ENCODE measurements at regions not wholly inside any gene's neighbourhood (a gene's known extent, or its start where the extent isn't known, plus 50 kb on each side); places are given as distances from the start of the nearest gene placed in this dataset.

GRCh38 chr6:43962458-43962857 is 164.8 kb downstream of the MRPL14 start:
- in situ Hi-C loops (cut with HindIII; ENCODE audit: extremely low pct_ligation_motif_present, low pct_unique_long_range_greater_than_20kb): no loop called here
- no peak overlapping the region for H3K9ac ChIP-seq (ENCODE audit: insufficient read depth, low read depth, low read length)
- no peak overlapping the region for H3K4me2 ChIP-seq (ENCODE audit: low read depth, low read length)
- TF ChIP-seq LCORL (IDR thresholded peaks at IDR 0.05): 0 out of 2 replicates have a peak, but pooled peaks have one; percentile 7
- TF ChIP-seq LCORL (CRISPR knock-in tag; IDR thresholded peaks at IDR 0.05): no peak
- TF ChIP-seq ZNF235 (CRISPR knock-in tag; IDR thresholded peaks at IDR 0.05; ENCODE audit: borderline replicate concordance): no peak
- peak; percentile 75 for TF ChIP-seq FOSL2 (CRISPR knock-in tag; IDR thresholded peaks at IDR 0.05)
- peak; percentile 43; the same call in 1 of the 2 replicates for TF ChIP-seq USF2 (IDR thresholded peaks at IDR 0.05; ENCODE audit: low read depth, low read length)
- TF ChIP-seq USF2 (CRISPR knock-in tag; IDR thresholded peaks at IDR 0.05; ENCODE audit: borderline replicate concordance): peak; percentile 26; the same call in 1 of the 2 replicates
- 0 out of 2 replicates have a peak, but pooled peaks have one; percentile 6 for TF ChIP-seq CEBPB (IDR thresholded peaks at IDR 0.05; ENCODE audit: borderline replicate concordance, low read depth, low read length)
- TF ChIP-seq GTF3A (CRISPR knock-in tag; conservative IDR thresholded peaks at IDR 0.05): no peak
- peak; percentile 47; the same call in 1 of the 2 replicates for TF ChIP-seq RARA (CRISPR knock-in tag; IDR thresholded peaks at IDR 0.05)
- TF ChIP-seq ZSCAN31 (CRISPR knock-in tag; IDR thresholded peaks at IDR 0.05; ENCODE audit: low read depth): no peak
- TF ChIP-seq IKZF4 (CRISPR knock-in tag; IDR thresholded peaks at IDR 0.05; ENCODE audit: borderline replicate concordance, low read depth, not compliant biosample characterization): no peak
- TF ChIP-seq RAD51 (IDR thresholded peaks at IDR 0.05; ENCODE audit: borderline replicate concordance): peak; percentile 83
- DNase-seq (ENCODE audit: low spot score) (no peak), ATAC-seq (no peak), FAIRE-seq (peak; percentile 4)
- peaks cover 0 to 2% of the 10 kb centered on the region in 2 experiments; a peak in 2 of 5 replicates for H3K27me3 ChIP-seq (ENCODE audit: control insufficient read depth in 1 of 2, insufficient read depth in 2 of 2, low read length in 2 of 2)
- intact Hi-C loops (cut with micrococcal nuclease; ENCODE audit: unreplicated experiment): no loop called here
- no peaks in the 10 kb centered on the region for H3K79me2 ChIP-seq (ENCODE audit: insufficient read depth, low read length)
- H2AFZ ChIP-seq (ENCODE audit: low read length): no peak overlapping the region
- no peak overlapping the region for H3K4me3 ChIP-seq (replicated peaks in 1 of 3; ENCODE audit: insufficient read depth in 1 of 3, low read depth in 2 of 3, low read length in 3 of 3)
- BruUV-seq (replicated peaks): no TSS peak
- peaks cover 40% of the 10 kb centered on the region for H3K4me1 ChIP-seq (ENCODE audit: insufficient read depth, low read length)
- H3K9me3 ChIP-seq (ENCODE audit: low read length): no peaks in the 10 kb centered on the region
- no peak overlapping the region for H3K27ac ChIP-seq (ENCODE audit: extremely low read length, insufficient read depth, low read length)
- H3K36me3 ChIP-seq (replicated peaks in 1 of 2; ENCODE audit: control insufficient read depth in 1 of 2, insufficient read depth in 2 of 2, low read length in 2 of 2): no peaks in the 10 kb centered on the region
- ChIA-PET POLR2A (no interaction called here), CTCF (ENCODE audit: low intra/inter-chr PET ratio, low total read pairs) (no interaction called here)
- WGBS (ENCODE audit: low lambda C conversion rate): 16% methylated on average over 5 of the region's 5 CpGs
- no peaks in the 10 kb centered on the region for H4K20me1 ChIP-seq (ENCODE audit: insufficient read depth, low read length)
